Activated CD4-positive, CD25-positive, alpha-beta regulatory T cell treated with anti-CD3 and anti-CD28 coated beads, Interleukin-2, amount 50 U/mL, for 16 hours (primary cell): ENCODE measurements at regions not wholly inside any gene's neighbourhood (a gene's known extent, or its start where the extent isn't known, plus 50 kb on each side); places are given as distances from the start of the nearest gene placed in this dataset.
"Not testable (repeated sequence)": the region's sequence is repeated elsewhere in the genome, so short reads cannot be mapped to it uniquely, and the experiment has no call there.

Experiments
- DNase-seq: peaks from one replicate; pipeline ENCODE4 v3.0.0-alpha.2; 2020; ENCODE audit warnings: low read depth, low spot score

GRCh38 chr5:82894716-82895115, 182.5 kb downstream of the TMEM167A start:
- DNase-seq = no peak

GRCh38 chr5:82889088-82889487, 188.1 kb downstream of the TMEM167A start:
- DNase-seq = no peak

- DNase-seq = no peak
Observed at GRCh38 chr5:82886911-82887310, 190.3 kb downstream of the TMEM167A start.

GRCh38 chr5:82885627-82886389, 191.4 kb downstream of the TMEM167A start:
- DNase-seq = no peak

- no peak for DNase-seq
Observed at GRCh38 chr5:82884821-82885471, 192.2 kb downstream of the TMEM167A start.

GRCh38 chr5:82882316-82882715, 194.9 kb downstream of the TMEM167A start:
- no peak for DNase-seq

GRCh38 chr5:82881571-82882174, 195.5 kb downstream of the TMEM167A start:
- DNase-seq = no peak

- no peak for DNase-seq
Observed at GRCh38 chr5:82879089-82879488, 198.1 kb downstream of the TMEM167A start.

- DNase-seq = no peak
Observed at GRCh38 chr5:82873452-82873851, 203.7 kb downstream of the TMEM167A start.

GRCh38 chr5:82872321-82873288, 204.6 kb downstream of the TMEM167A start:
- DNase-seq = not testable (repeated sequence)

GRCh38 chr5:82865625-82866024, 211.6 kb downstream of the TMEM167A start:
- DNase-seq = no peak

GRCh38 chr5:82863266-82863665, 213.9 kb downstream of the TMEM167A start:
- no peak for DNase-seq

GRCh38 chr5:82862711-82863110, 214.5 kb downstream of the TMEM167A start:
- DNase-seq = no peak

GRCh38 chr5:82862261-82862660, 214.9 kb downstream of the TMEM167A start:
- DNase-seq = no peak

GRCh38 chr5:82861701-82862100, 215.5 kb downstream of the TMEM167A start:
- no peak for DNase-seq

- DNase-seq = no peak
Observed at GRCh38 chr5:82859451-82860140, 217.6 kb downstream of the TMEM167A start.

GRCh38 chr5:82858151-82859025, 218.8 kb downstream of the TMEM167A start:
- no peak for DNase-seq

- no peak for DNase-seq
Observed at GRCh38 chr5:82855893-82856550, 221.2 kb downstream of the TMEM167A start.

GRCh38 chr5:82854956-82855355, 222.2 kb downstream of the TMEM167A start:
- no peak for DNase-seq

GRCh38 chr5:82851471-82851870, 225.7 kb downstream of the TMEM167A start:
- no peak for DNase-seq
